ENCODE measurements at regions not wholly inside any gene's neighbourhood (a gene's known extent, or its start where the extent isn't known, plus 50 kb on each side); places are given as distances from the start of the nearest gene placed in this dataset.

GRCh38 chr1:104196136-104196535, 446.4 kb downstream of the AMY1C start:
- TF ChIP-seq, protein P1, sequence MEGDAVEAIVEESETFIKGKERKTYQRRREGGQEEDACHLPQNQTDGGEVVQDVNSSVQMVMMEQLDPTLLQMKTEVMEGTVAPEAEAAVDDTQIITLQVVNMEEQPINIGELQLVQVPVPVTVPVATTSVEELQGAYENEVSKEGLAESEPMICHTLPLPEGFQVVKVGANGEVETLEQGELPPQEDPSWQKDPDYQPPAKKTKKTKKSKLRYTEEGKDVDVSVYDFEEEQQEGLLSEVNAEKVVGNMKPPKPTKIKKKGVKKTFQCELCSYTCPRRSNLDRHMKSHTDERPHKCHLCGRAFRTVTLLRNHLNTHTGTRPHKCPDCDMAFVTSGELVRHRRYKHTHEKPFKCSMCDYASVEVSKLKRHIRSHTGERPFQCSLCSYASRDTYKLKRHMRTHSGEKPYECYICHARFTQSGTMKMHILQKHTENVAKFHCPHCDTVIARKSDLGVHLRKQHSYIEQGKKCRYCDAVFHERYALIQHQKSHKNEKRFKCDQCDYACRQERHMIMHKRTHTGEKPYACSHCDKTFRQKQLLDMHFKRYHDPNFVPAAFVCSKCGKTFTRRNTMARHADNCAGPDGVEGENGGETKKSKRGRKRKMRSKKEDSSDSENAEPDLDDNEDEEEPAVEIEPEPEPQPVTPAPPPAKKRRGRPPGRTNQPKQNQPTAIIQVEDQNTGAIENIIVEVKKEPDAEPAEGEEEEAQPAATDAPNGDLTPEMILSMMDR (IDR thresholded peaks at IDR 0.05 in 4 of 5, conservative IDR thresholded peaks at IDR 0.05 in 1 of 5), result no peak
- TF ChIP-seq POLR2A (IDR thresholded peaks at IDR 0.05), result no peak
